Liver (tissue), 8 donors: ENCODE measurements at regions not wholly inside any gene's neighbourhood (a gene's known extent, or its start where the extent isn't known, plus 50 kb on each side); places are given as distances from the start of the nearest gene placed in this dataset.

Experiments
- DNase-seq: peaks from one replicate; pipeline ENCODE4 v3.0.0-alpha.2; 2017; ENCODE audit warnings: low spot score
- H3K27ac ChIP-seq, 2 donors: one replicate each; pipeline ENCODE4 v1.7.0; 2013; ENCODE audit warnings: inconsistent platforms in 2 of 2, low read length in 2 of 2, control low read depth in 1 of 2, low read depth in 1 of 2, mild to moderate bottlenecking in 1 of 2
- H3K27me3 ChIP-seq, 4 donors: one replicate each; pipeline versions ENCODE4 v1.6.1 to v1.7.0; 2013; ENCODE audit warnings: low read length in 3 of 4, inconsistent platforms in 1 of 4, mild to moderate bottlenecking in 1 of 4, moderate library complexity in 1 of 4; ENCODE audit not compliant: control insufficient read depth in 4 of 4, insufficient read depth in 4 of 4
- H3K36me3 ChIP-seq, 4 donors: one replicate each; pipeline versions ENCODE4 v1.6.1 to v1.7.0; 2013; ENCODE audit warnings: low read length in 3 of 4, mild to moderate bottlenecking in 3 of 4, low read depth in 1 of 4, moderate library complexity in 1 of 4; ENCODE audit not compliant: control insufficient read depth in 4 of 4, insufficient read depth in 3 of 4
- H3K4me1 ChIP-seq, 4 donors: one replicate each; pipeline versions ENCODE4 v1.6.1 to v1.7.0; 2013; ENCODE audit warnings: low read length in 3 of 4, mild to moderate bottlenecking in 3 of 4, moderate library complexity in 1 of 4; ENCODE audit not compliant: control insufficient read depth in 4 of 4, insufficient read depth in 4 of 4
- H3K4me3 ChIP-seq, 3 donors: one replicate each; pipeline versions ENCODE4 v1.6.1 to v1.7.0; 2013; ENCODE audit warnings: low read length in 3 of 3, control low read depth in 1 of 3, low read depth in 1 of 3, mild to moderate bottlenecking in 1 of 3
- H3K9ac ChIP-seq, 2 donors: one replicate each; pipeline ENCODE4 v1.7.0; 2013; ENCODE audit warnings: low read length in 2 of 2, mild to moderate bottlenecking in 2 of 2, moderate library complexity in 2 of 2, control low read depth in 1 of 2, low read depth in 1 of 2
- H3K9me3 ChIP-seq, 4 donors: one replicate each; pipeline versions ENCODE4 v1.6.1 to v1.7.0; 2013; ENCODE audit warnings: low read length in 3 of 4; ENCODE audit not compliant: control insufficient read depth in 4 of 4
- EGR1 ChIP-seq, 2 donors: IDR thresholded peaks; 2 replicates each; pipeline ENCODE4 v1.6.1; 2016 to 2018; ENCODE audit warnings: antibody characterized with exemption in 2 of 2, low read depth in 2 of 2
- FOXA1 ChIP-seq: IDR thresholded peaks from 2 replicates; pipeline ENCODE4 v1.6.1; 2016; ENCODE audit warnings: antibody characterized with exemption
- FOXA2 ChIP-seq: IDR thresholded peaks from 2 replicates; pipeline ENCODE4 v1.6.1; 2016; ENCODE audit warnings: antibody characterized with exemption
- GABPA ChIP-seq, 2 donors: IDR thresholded peaks in 1 of 2; conservative IDR thresholded peaks in 1 of 2; 2 replicates each; pipeline ENCODE4 v1.6.1; 2016; ENCODE audit warnings: antibody characterized with exemption in 2 of 2, mild to moderate bottlenecking in 1 of 2, moderate library complexity in 1 of 2
- HNF4A ChIP-seq, 2 donors: conservative IDR thresholded peaks; 2 replicates each; pipeline ENCODE4 v1.6.1; 2016; ENCODE audit warnings: antibody characterized with exemption in 2 of 2, mild to moderate bottlenecking in 2 of 2
- JUND ChIP-seq, 2 donors: IDR thresholded peaks; 2 replicates each; pipeline ENCODE4 v1.6.1; 2016; ENCODE audit warnings: antibody characterized with exemption in 2 of 2
- MAX ChIP-seq: IDR thresholded peaks from 2 replicates; pipeline ENCODE4 v1.6.1; 2016; ENCODE audit warnings: antibody characterized with exemption
- NR2F2 ChIP-seq: IDR thresholded peaks from 2 replicates; pipeline ENCODE4 v1.6.1; 2016; ENCODE audit warnings: antibody characterized with exemption
- REST ChIP-seq: IDR thresholded peaks from 2 replicates; pipeline ENCODE4 v1.6.1; 2016; ENCODE audit warnings: antibody characterized with exemption, mild to moderate bottlenecking
- RXRA ChIP-seq, 2 donors: IDR thresholded peaks; 2 replicates each; pipeline ENCODE4 v1.6.1; 2017 to 2018; ENCODE audit warnings: antibody characterized with exemption in 2 of 2, mild to moderate bottlenecking in 1 of 2
- SP1 ChIP-seq: IDR thresholded peaks from 2 replicates; pipeline ENCODE4 v1.6.1; 2018; ENCODE audit warnings: antibody characterized with exemption, mild to moderate bottlenecking
- TAF1 ChIP-seq: conservative IDR thresholded peaks from 2 replicates; pipeline ENCODE4 v1.6.1; 2016; ENCODE audit warnings: antibody characterized with exemption, mild to moderate bottlenecking
- YY1 ChIP-seq: IDR thresholded peaks from 2 replicates; pipeline ENCODE4 v1.6.1; 2016; ENCODE audit warnings: antibody characterized with exemption, mild to moderate bottlenecking
- WGBS: extraction: QIAGEN DNeasy Blood & Tissue Kit; methylation state at CpG from one replicate; pipeline ENCODE4 v1.1.7; 2013; 5-methylcytosine and 5-hydroxymethylcytosine counted together
- TF ChIP-seq, protein P1 (sequence below): IDR thresholded peaks from 2 replicates; pipeline ENCODE4 v1.6.1; 2016; ENCODE audit warnings: antibody characterized with exemption
- TF ChIP-seq, protein P2 (sequence below): fragments of 150-350 bp; IDR thresholded peaks from 2 replicates; pipeline ENCODE4 v1.5.1; 2017; ENCODE audit warnings: improper control_type of control experiment, low read depth, low read length; ENCODE audit not compliant: missing input control
- TF ChIP-seq, protein P3 (sequence below): IDR thresholded peaks from 2 replicates; pipeline ENCODE4 v1.6.1; 2016; ENCODE audit warnings: antibody characterized with exemption
- donor health status: healthy.
- donor health status: healthy.
- donor health status: healthy.
- donor health status: healthy.
- donor health status: healthy.

DNA sequence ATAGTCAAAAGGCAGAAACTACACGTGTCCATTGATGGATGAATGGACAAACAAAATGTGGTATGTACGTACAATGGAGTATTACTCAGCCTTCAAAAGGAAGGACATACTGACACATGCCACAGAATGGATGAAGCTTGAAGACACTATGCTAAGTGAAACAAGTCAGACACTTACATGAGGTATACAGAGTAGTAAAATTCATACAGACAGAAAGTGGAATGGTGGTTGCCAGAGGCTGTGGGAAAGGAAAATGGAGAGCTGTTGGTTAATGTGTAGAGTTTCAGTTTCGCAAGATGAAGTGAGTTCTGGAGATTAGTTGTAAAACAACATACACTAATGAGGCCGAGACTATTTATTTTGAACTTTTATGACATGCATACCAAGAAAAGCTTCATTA lies 67.4 kb upstream of the EPB41L3 start (continued):
- TF ChIP-seq GABPA (IDR thresholded peaks at IDR 0.05 in 1 of 2, conservative IDR thresholded peaks at IDR 0.05 in 1 of 2) (no peak), FOXA1 (no peak), FOXA2 (no peak), JUND (IDR thresholded peaks at IDR 0.05) (no peak), MAX (no peak), TAF1 (no peak)

- H3K27ac ChIP-seq: no peak overlapping the region
- 91% methylated on average over 2 of the region's 2 CpGs for WGBS
- H3K4me1 ChIP-seq: no peaks in the 10 kb centered on the region
- H3K4me3 ChIP-seq: no peak overlapping the region
- no peak for DNase-seq
- H3K36me3 ChIP-seq: no peaks in the 10 kb centered on the region
- no peak overlapping the region for H3K9ac ChIP-seq
- no peaks in the 10 kb centered on the region for H3K27me3 ChIP-seq
- no peaks in the 10 kb centered on the region for H3K9me3 ChIP-seq
- TF ChIP-seq, protein P1, sequence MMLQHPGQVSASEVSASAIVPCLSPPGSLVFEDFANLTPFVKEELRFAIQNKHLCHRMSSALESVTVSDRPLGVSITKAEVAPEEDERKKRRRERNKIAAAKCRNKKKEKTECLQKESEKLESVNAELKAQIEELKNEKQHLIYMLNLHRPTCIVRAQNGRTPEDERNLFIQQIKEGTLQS: no peak
- TF ChIP-seq, protein P2, sequence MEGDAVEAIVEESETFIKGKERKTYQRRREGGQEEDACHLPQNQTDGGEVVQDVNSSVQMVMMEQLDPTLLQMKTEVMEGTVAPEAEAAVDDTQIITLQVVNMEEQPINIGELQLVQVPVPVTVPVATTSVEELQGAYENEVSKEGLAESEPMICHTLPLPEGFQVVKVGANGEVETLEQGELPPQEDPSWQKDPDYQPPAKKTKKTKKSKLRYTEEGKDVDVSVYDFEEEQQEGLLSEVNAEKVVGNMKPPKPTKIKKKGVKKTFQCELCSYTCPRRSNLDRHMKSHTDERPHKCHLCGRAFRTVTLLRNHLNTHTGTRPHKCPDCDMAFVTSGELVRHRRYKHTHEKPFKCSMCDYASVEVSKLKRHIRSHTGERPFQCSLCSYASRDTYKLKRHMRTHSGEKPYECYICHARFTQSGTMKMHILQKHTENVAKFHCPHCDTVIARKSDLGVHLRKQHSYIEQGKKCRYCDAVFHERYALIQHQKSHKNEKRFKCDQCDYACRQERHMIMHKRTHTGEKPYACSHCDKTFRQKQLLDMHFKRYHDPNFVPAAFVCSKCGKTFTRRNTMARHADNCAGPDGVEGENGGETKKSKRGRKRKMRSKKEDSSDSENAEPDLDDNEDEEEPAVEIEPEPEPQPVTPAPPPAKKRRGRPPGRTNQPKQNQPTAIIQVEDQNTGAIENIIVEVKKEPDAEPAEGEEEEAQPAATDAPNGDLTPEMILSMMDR: no peak
- TF ChIP-seq FOXA1: no peak
- TF ChIP-seq RXRA (IDR thresholded peaks at IDR 0.05): no peak
- TF ChIP-seq REST: no peak
- no peak for TF ChIP-seq SP1
- no peak for TF ChIP-seq FOXA2
- TF ChIP-seq, protein P3, sequence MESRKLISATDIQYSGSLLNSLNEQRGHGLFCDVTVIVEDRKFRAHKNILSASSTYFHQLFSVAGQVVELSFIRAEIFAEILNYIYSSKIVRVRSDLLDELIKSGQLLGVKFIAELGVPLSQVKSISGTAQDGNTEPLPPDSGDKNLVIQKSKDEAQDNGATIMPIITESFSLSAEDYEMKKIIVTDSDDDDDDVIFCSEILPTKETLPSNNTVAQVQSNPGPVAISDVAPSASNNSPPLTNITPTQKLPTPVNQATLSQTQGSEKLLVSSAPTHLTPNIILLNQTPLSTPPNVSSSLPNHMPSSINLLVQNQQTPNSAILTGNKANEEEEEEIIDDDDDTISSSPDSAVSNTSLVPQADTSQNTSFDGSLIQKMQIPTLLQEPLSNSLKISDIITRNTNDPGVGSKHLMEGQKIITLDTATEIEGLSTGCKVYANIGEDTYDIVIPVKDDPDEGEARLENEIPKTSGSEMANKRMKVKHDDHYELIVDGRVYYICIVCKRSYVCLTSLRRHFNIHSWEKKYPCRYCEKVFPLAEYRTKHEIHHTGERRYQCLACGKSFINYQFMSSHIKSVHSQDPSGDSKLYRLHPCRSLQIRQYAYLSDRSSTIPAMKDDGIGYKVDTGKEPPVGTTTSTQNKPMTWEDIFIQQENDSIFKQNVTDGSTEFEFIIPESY: no peak
Observed at GRCh38 chr18:5608846-5609245, 65.0 kb upstream of the EPB41L3 start.

DNA sequence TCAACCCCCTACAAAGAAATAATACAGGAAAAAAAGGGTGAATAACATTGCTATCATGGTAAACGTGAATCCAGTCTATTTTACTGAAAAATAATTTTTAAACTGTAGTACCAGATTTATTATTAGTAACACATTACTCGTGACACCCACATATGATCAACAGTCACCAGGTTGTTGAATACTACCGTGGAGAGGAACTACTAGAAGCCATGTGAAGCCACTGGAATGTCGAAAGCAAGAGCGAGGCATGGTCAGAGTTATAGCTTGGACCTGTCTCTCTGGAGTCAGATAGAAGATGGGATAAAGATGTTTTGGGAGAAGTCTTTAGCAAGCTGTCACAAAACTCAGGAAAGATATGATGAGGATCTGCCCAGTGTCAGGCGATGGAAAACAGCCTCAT lies 63.2 kb upstream of the EPB41L3 start:
- H3K9me3 ChIP-seq: no peaks in the 10 kb centered on the region
- no peak overlapping the region for H3K4me3 ChIP-seq
- H3K27ac ChIP-seq: no peak overlapping the region
- H3K36me3 ChIP-seq: no peaks in the 10 kb centered on the region
- H3K4me1 ChIP-seq: no peaks in the 10 kb centered on the region
- 81% methylated on average over 6 of the region's 6 CpGs for WGBS
- no peak overlapping the region for H3K9ac ChIP-seq
- DNase-seq: no peak
- no peaks in the 10 kb centered on the region for H3K27me3 ChIP-seq
- no peak for TF ChIP-seq TAF1
- TF ChIP-seq GABPA (IDR thresholded peaks at IDR 0.05 in 1 of 2, conservative IDR thresholded peaks at IDR 0.05 in 1 of 2): no peak
- TF ChIP-seq RXRA (IDR thresholded peaks at IDR 0.05): no peak
- no peak for TF ChIP-seq NR2F2
- no peak for TF ChIP-seq EGR1 (IDR thresholded peaks at IDR 0.05; ENCODE audit: low read depth in 2 of 2)
- TF ChIP-seq HNF4A (conservative IDR thresholded peaks at IDR 0.05): no peak
- TF ChIP-seq JUND (IDR thresholded peaks at IDR 0.05): no peak
- TF ChIP-seq, protein P3: no peak
- TF ChIP-seq YY1: no peak
- TF ChIP-seq FOXA2: no peak
- TF ChIP-seq REST: no peak
- TF ChIP-seq, protein P1: no peak
